PC-3 (cell line): ENCODE measurements at regions not wholly inside any gene's neighbourhood (a gene's known extent, or its start where the extent isn't known, plus 50 kb on each side); places are given as distances from the start of the nearest gene placed in this dataset.

Experiments
- CTCF ChIP-seq: fragments of 300-600 bp; sonication (generic); conservative IDR thresholded peaks from 2 replicates; pipeline ENCODE4 v1.5.1; 2017; ENCODE audit warnings: antibody characterized with exemption, low read depth, mild to moderate bottlenecking, low read length
- EZH2 ChIP-seq: fragments of 300-600 bp; sonication (generic); IDR thresholded peaks from one replicate; pipeline ENCODE4 v1.6.1; 2017; ENCODE audit warnings: antibody characterized with exemption, mild to moderate bottlenecking, low read length; ENCODE audit not compliant: unreplicated experiment
- EZH2phosphoT487 ChIP-seq: fragments of 300-600 bp; sonication (generic); IDR thresholded peaks from 2 replicates; pipeline ENCODE4 v1.6.1; 2018; ENCODE audit warnings: mild to moderate bottlenecking, antibody characterized with exemption, low read length, borderline replicate concordance

GRCh38 chrX:110966091-110966454, 129.9 kb upstream of the PAK3 start:
- TF ChIP-seq EZH2phosphoT487 = no peak
- TF ChIP-seq CTCF = no peak
- no peak for TF ChIP-seq EZH2
